22Rv1 (cell line): ENCODE measurements at regions not wholly inside any gene's neighbourhood (a gene's known extent, or its start where the extent isn't known, plus 50 kb on each side); places are given as distances from the start of the nearest gene placed in this dataset.

ENCODE experiments used
- H3K27ac ChIP-seq: fragments of 450-650 bp; 2 replicates; pipeline ENCODE4 v1.5.1; 2017
- ZFX ChIP-seq: fragments of 450-650 bp; IDR thresholded peaks from 2 replicates; pipeline ENCODE4 v1.6.1; 2017; ENCODE audit warnings: antibody characterized with exemption, borderline replicate concordance
- TF ChIP-seq, protein P1 (sequence below): fragments of 450-650 bp; IDR thresholded peaks from 2 replicates; pipeline ENCODE4 v1.5.1; 2017; ENCODE audit warnings: mild to moderate bottlenecking

DNA sequence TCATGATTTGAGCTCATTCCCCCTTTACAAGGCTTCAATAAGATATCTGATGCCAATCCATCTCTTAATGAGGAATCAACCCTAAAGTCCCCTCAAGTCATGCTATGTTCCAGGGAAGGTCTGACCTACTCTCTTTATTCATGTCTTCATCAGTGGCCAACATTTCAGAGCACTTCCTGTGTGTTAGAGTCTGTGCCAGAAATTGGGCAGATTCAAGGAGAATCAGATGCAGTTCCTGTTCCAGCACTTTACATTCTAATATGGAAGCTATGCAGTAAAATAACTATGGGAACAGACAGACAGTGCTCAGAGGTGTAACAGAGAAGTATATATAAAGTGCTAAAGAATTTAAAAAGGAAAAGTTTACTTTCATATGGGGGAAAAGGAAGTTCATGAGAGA is 193.4 kb upstream of the NR4A3 start:
- TF ChIP-seq ZFX = no peak
- TF ChIP-seq, protein P1, sequence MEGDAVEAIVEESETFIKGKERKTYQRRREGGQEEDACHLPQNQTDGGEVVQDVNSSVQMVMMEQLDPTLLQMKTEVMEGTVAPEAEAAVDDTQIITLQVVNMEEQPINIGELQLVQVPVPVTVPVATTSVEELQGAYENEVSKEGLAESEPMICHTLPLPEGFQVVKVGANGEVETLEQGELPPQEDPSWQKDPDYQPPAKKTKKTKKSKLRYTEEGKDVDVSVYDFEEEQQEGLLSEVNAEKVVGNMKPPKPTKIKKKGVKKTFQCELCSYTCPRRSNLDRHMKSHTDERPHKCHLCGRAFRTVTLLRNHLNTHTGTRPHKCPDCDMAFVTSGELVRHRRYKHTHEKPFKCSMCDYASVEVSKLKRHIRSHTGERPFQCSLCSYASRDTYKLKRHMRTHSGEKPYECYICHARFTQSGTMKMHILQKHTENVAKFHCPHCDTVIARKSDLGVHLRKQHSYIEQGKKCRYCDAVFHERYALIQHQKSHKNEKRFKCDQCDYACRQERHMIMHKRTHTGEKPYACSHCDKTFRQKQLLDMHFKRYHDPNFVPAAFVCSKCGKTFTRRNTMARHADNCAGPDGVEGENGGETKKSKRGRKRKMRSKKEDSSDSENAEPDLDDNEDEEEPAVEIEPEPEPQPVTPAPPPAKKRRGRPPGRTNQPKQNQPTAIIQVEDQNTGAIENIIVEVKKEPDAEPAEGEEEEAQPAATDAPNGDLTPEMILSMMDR = no peak
- H3K27ac ChIP-seq = no peak overlapping the region

DNA sequence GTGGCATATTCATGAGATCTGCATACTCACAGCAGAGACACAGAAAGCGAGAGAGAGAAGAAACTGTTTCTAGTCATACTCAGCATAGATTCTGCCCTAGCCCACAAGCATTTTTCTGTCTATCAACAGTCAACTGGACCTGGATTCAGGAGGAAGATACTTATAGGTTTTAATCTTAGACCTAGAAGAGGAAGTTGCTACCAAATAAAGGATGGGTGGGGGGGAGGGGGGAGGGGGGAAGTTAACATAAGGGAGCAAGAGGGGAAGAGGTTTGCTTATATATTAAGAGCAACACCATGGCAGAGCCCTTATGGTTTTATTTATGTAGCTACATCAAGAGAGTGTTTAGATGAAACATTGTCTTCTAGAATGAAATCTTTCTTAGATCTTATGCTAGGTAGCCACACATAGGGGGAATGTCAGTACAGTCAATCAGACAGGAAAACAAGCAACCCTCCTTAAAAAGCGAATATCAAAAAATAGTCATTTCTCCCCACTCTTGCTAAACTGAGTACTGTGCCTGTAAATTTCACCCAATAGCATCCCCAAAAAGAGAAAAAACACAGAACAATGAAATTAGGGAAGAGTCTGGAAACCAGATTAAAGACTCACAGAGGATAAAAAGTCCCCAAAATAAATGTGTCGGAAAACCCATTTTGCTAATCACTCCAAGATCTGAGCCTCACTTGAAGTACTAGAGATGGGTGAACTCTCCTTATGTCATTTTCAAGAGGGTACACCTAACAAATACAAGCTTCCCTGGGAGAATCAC is 192.7 kb upstream of the NR4A3 start:
- H3K27ac ChIP-seq = no peak overlapping the region

DNA sequence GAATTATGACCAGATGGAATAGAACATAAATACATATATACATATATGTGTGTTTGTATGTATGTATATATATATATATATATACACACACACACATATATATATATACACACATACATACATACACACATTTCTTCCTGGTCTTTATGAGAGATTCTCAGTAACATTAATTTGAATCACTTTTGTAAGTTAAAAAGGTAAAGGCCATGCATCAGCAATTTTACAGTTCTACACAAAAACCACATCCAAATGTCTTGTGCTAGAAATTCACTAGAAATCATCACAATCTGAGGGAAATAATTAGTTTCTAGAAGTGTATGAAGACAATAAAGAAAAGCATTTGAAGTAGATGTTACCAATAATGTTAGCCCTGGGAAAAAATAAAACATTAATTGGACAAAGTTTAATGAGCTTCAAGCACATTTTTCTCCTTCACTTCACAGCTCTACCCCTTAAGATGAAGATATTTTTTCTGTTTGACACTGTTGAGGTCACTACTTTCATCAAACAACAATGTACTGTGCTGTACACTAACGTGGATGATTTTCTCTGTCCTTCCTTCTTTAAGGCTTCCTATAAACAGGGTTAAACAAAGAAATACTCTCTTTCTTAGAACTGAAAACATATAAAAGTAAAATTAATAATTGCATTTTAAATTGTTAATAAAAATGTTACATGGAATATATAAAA is 189.2 kb upstream of the NR4A3 start:
- H3K27ac ChIP-seq = no peak overlapping the region
- TF ChIP-seq, protein P1 = no peak
- no peak for TF ChIP-seq ZFX

More for the DNA sequence above, 192.7 kb upstream of the NR4A3 start:
- TF ChIP-seq, protein P1 = no peak
- TF ChIP-seq ZFX = no peak

DNA sequence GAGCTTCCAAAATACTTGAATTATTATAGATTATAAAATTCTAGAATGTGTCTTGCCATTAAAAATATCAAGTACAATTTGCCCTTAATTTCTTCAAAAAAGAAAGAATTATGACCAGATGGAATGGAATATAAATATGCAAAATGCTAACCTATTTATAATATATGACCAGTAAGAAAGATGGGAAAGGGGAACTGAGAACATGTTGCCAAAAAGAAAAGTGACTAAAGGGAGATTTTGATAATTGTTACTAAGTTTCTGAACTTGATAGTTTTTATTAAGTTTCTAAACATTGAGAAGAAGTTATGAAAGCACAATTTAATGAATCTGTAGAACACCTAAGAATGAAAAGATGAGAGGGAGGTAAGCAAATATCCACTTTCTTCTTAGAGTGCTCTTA is 188.4 kb upstream of the NR4A3 start:
- H3K27ac ChIP-seq = no peak overlapping the region
- TF ChIP-seq, protein P1 = no peak
- no peak for TF ChIP-seq ZFX

DNA sequence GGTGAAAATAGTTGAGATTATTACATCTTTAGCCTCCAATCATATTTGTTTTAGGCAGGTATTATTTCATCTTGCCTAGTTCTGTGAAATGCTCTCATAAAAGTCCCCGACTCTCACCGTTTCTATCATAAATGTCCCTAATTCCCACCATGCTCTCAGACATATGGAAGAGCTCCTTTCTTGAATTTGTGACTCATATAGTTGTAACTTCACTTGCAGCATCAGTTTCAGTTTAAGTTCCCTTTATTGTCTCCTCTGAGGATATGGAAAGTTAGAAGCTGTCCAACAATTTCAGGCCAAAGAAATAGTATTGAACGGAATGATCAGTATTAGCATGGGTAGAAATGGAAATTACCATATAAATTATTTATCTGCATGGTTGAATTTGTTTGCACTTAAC is 187.5 kb upstream of the NR4A3 start:
- TF ChIP-seq, protein P1 = no peak
- no peak for TF ChIP-seq ZFX
- no peak overlapping the region for H3K27ac ChIP-seq

DNA sequence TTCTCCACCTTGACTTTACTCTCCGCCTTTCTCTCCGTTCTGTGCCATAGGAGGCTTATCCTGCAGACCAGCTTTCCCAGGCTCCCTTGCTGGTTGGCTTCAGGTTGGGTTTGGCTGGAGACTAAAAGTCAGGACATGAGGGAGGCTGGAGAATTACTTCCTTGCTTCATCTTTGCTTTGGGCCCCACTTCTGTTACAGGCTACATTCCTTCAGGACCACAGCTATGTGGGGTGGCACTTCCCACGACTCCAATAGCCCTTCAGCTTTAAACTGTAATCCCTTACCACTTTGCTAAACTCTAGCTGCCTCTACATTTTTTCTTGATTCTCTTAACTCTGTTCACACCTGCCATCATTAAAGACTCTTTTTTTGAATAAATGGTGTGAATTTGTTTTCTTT is 186.7 kb upstream of the NR4A3 start:
- H3K27ac ChIP-seq = no peak overlapping the region
- no peak for TF ChIP-seq ZFX
- TF ChIP-seq, protein P1 = no peak

DNA sequence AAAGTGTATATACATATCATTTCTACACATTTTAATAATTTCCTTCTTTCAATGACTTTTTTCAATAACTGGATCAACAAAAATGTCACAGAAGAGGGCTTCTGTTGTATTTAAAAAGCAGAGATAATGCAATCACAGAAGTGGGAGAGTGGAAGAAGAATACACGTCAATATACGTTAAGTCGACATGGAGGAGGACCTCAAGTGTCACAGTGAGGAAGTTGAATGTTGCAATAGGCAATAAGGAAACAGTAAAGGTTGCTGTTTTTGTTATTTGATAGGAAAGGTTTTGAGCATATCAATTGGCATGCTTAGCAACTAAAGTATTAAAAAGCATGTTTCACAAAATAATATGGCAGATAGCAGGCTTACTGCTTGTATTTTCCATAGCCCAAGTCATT is 184.0 kb upstream of the NR4A3 start:
- H3K27ac ChIP-seq = no peak overlapping the region
- TF ChIP-seq, protein P1 = no peak
- no peak for TF ChIP-seq ZFX
